ENCODE measurements at regions not wholly inside any gene's neighbourhood (a gene's known extent, or its start where the extent isn't known, plus 50 kb on each side); places are given as distances from the start of the nearest gene placed in this dataset.

- TF ChIP-seq, protein P1, sequence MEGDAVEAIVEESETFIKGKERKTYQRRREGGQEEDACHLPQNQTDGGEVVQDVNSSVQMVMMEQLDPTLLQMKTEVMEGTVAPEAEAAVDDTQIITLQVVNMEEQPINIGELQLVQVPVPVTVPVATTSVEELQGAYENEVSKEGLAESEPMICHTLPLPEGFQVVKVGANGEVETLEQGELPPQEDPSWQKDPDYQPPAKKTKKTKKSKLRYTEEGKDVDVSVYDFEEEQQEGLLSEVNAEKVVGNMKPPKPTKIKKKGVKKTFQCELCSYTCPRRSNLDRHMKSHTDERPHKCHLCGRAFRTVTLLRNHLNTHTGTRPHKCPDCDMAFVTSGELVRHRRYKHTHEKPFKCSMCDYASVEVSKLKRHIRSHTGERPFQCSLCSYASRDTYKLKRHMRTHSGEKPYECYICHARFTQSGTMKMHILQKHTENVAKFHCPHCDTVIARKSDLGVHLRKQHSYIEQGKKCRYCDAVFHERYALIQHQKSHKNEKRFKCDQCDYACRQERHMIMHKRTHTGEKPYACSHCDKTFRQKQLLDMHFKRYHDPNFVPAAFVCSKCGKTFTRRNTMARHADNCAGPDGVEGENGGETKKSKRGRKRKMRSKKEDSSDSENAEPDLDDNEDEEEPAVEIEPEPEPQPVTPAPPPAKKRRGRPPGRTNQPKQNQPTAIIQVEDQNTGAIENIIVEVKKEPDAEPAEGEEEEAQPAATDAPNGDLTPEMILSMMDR (IDR thresholded peaks at IDR 0.05; ENCODE audit: low read depth, low read length), result no peak
- TF ChIP-seq EZH2phosphoT487 (IDR thresholded peaks at IDR 0.05; ENCODE audit: low read depth), result no peak
Observed at GRCh38 chr12:89845767-89846166, 137.1 kb upstream of the ATP2B1 start.
